ENCODE measurements at regions not wholly inside any gene's neighbourhood (a gene's known extent, or its start where the extent isn't known, plus 50 kb on each side); places are given as distances from the start of the nearest gene placed in this dataset.
"Not testable (repeated sequence)": the region's sequence is repeated elsewhere in the genome, so short reads cannot be mapped to it uniquely, and the experiment has no call there.

DNA sequence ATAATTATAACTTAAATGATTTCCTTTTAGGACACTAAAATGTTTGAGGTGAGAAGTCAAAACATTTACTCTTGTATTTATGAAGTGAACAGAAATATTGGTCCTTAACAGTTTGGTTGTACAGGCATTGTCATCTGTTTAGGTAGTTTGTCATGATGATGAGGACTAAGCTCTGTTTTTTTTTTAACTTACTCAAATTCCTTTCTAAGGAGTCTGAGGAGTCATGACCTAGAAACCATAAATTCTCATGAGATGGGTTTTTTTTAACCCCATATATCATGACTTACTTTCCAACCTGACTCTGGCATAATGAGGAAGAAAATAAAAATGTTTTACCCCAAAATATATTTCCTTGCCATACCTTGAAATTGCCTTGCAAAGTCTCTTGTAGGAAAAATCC is 1176.2 kb downstream of the SUCLG1 start:
- no peak overlapping the region for H3K27ac ChIP-seq (ENCODE audit: low read length)
- no peaks in the 10 kb centered on the region for H3K27me3 ChIP-seq (ENCODE audit: control insufficient read depth, insufficient read depth, low read length)
- H3K4me3 ChIP-seq (ENCODE audit: low read length): no peak overlapping the region
- H3K4me1 ChIP-seq (ENCODE audit: control insufficient read depth, insufficient read depth, low read length): no peaks in the 10 kb centered on the region; the same call in 1 of the 2 replicates
- DNase-seq (ENCODE audit: low read depth, low spot score): no peak
- H3K9me3 ChIP-seq (ENCODE audit: control insufficient read depth, insufficient read depth, low read length): no peaks in the 10 kb centered on the region
- no peaks in the 10 kb centered on the region for H3K36me3 ChIP-seq (ENCODE audit: control insufficient read depth, insufficient read depth, low read length)

DNA sequence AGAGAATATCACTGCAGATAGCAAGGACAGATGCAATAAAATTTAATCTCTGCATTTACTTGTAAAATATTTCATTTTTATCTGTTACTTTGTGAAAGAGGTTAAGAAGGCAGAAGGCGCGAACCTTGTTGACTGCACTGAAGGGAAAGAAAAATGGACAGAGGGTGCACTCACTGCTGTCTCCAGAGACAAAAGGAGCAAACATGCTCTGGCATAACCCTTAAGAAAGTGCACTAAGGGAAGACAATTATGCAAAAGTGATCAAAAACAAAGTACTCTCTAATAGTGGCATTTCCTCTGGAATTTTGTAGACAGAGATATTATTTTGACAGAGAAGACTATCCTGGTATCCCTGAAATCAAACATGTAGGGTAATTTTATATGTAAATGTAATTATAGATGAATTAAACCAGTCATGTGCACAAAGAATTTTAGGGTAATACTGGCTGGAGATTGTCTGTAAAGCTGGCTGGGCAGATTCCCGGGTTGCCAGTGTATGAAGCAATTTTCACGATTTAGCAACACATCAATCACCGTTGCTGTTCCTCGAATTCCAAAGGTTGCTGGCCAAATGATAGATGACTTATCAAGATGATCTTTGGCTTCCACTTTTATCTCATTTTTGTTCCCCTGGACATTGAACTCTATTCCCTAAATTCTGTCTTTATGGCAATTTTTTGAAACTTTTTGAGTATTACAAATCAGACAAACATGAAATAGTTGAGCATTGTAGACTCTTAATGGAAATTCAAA is 1176.9 kb downstream of the SUCLG1 start:
- no peak overlapping the region for H3K27ac ChIP-seq (ENCODE audit: low read length)
- no CpG with 5 or more reads among the region's 6 CpGs for WGBS (ENCODE audit: insufficient coverage, insufficient read length)
- DNase-seq (ENCODE audit: low read depth, low spot score): no peak
- H3K4me3 ChIP-seq (ENCODE audit: low read length): no peak overlapping the region
- no peaks in the 10 kb centered on the region for H3K9me3 ChIP-seq (ENCODE audit: control insufficient read depth, insufficient read depth, low read length)
- H3K27me3 ChIP-seq (ENCODE audit: control insufficient read depth, insufficient read depth, low read length): no peaks in the 10 kb centered on the region
- no peaks in the 10 kb centered on the region; the same call in 1 of the 2 replicates for H3K4me1 ChIP-seq (ENCODE audit: control insufficient read depth, insufficient read depth, low read length)
- no peaks in the 10 kb centered on the region for H3K36me3 ChIP-seq (ENCODE audit: control insufficient read depth, insufficient read depth, low read length)

DNA sequence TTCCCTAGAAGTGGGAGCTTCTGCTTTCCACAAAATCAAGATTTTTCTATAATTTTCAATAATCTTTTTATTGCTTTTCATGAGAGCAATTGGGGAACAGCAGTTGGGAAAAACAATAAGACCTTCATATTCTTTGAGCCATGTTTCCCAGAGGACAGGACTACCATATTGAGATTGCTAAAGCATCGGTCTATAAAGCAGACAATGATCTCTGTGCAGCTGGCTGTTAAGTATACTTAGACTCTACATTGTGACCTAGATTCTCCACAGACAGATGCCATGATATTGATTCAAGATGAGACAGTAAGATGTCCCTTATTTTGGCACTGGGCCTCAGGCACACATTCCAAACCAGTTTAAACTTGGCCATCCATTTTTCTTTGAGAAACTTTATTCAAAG is 1178.7 kb downstream of the SUCLG1 start:
- Histone ChIP-seq H3K27ac (ENCODE audit: low read length) (no peak overlapping the region), H3K27me3 (ENCODE audit: control insufficient read depth, insufficient read depth, low read length) (no peaks in the 10 kb centered on the region), H3K9me3 (ENCODE audit: control insufficient read depth, insufficient read depth, low read length) (no peaks in the 10 kb centered on the region), H3K36me3 (ENCODE audit: control insufficient read depth, insufficient read depth, low read length) (no peaks in the 10 kb centered on the region), H3K4me1 (ENCODE audit: control insufficient read depth, insufficient read depth, low read length) (no peaks in the 10 kb centered on the region), H3K4me3 (ENCODE audit: low read length) (no peak overlapping the region)
- DNase-seq (ENCODE audit: low read depth, low spot score): no peak
- WGBS (ENCODE audit: insufficient coverage, insufficient read length): no CpG with 5 or more reads among the region's 1 CpG

DNA sequence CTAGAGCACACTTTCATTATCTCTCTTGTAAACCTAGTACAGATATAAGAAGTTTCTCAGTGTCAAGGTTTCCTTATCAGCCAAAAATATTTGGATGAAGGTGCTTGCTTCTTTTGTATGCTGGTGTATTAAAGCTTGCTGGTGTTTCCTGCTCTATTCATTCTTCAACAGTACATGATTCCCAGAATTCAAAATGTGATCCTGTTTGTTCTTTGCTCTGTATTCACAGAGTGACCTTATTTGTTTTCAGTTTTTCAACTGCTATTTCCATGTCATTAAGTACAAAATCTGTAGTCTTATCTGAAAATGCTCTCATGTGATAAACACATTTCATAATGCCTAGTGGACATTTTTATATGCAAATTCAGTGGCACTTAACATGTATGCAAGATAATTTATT is 1185.8 kb downstream of the SUCLG1 start:
- no peaks in the 10 kb centered on the region for H3K9me3 ChIP-seq (ENCODE audit: control insufficient read depth, insufficient read depth, low read length)
- H3K27ac ChIP-seq (ENCODE audit: low read length): no peak overlapping the region
- H3K4me1 ChIP-seq (ENCODE audit: control insufficient read depth, insufficient read depth, low read length): no peaks in the 10 kb centered on the region
- no peaks in the 10 kb centered on the region for H3K27me3 ChIP-seq (ENCODE audit: control insufficient read depth, insufficient read depth, low read length)
- no peak for DNase-seq (ENCODE audit: low read depth, low spot score)
- H3K4me3 ChIP-seq (ENCODE audit: low read length): no peak overlapping the region
- no peaks in the 10 kb centered on the region for H3K36me3 ChIP-seq (ENCODE audit: control insufficient read depth, insufficient read depth, low read length)

DNA sequence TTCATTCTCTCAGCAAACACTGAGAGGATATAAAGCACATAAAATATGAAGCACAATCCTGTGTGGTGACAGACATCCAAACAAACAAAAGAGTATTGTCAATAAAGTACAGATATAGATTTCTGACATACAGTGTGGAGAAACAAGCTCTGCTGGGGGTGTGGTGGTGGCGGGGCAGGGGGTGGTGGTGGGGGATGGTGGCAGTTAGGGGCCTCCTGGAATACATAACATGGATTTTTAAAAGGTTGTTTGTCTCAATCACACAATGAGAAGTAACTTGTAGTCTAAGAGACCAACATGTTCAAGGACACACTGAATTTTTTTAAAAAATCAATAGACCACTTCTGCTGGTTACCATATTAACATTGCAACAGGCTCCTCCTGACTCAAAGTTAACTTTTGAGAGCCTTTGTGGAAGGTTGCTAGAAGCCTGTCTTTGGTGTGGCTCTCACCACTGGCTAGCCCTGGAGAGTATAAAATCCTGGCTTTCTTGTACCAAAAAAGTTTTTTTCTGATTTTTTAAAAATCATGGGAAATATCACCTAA is 1197.4 kb downstream of the SUCLG1 start:
- no peaks in the 10 kb centered on the region for H3K36me3 ChIP-seq (ENCODE audit: control insufficient read depth, insufficient read depth, low read length)
- no CpG with 5 or more reads among the region's 1 CpG for WGBS (ENCODE audit: insufficient coverage, insufficient read length)
- no peaks in the 10 kb centered on the region for H3K9me3 ChIP-seq (ENCODE audit: control insufficient read depth, insufficient read depth, low read length)
- H3K4me1 ChIP-seq (ENCODE audit: control insufficient read depth, insufficient read depth, low read length): no peaks in the 10 kb centered on the region
- H3K27ac ChIP-seq (ENCODE audit: low read length): no peak overlapping the region
- DNase-seq (ENCODE audit: low read depth, low spot score): no peak
- H3K27me3 ChIP-seq (ENCODE audit: control insufficient read depth, insufficient read depth, low read length): no peaks in the 10 kb centered on the region
- no peak overlapping the region for H3K4me3 ChIP-seq (ENCODE audit: low read length)

DNA sequence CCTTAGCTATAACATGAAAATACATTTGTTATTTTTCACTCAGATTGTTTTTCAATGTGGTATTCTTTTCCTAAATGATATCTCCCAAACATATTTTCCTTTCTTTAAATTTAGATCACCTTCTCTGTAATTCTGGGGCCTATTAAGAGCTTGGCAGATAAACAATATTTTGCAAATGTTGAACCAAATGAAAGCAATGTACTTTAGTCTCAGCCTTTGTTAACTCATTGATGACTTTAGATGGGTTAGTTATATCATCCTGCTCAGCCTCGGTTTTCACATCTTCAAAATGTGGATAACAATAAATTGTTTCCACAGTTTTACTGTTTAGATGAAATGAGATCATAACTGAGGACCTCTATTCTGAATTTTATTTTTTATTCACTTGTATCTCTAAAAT is 1205.2 kb downstream of the SUCLG1 start:
- no peak overlapping the region for H3K4me3 ChIP-seq (ENCODE audit: low read length)
- H3K9me3 ChIP-seq (ENCODE audit: control insufficient read depth, insufficient read depth, low read length): no peaks in the 10 kb centered on the region
- DNase-seq (ENCODE audit: low read depth, low spot score): no peak
- H3K36me3 ChIP-seq (ENCODE audit: control insufficient read depth, insufficient read depth, low read length): no peaks in the 10 kb centered on the region
- no peaks in the 10 kb centered on the region for H3K27me3 ChIP-seq (ENCODE audit: control insufficient read depth, insufficient read depth, low read length)
- no CpG with 5 or more reads among the region's 1 CpG for WGBS (ENCODE audit: insufficient coverage, insufficient read length)
- no peak overlapping the region for H3K27ac ChIP-seq (ENCODE audit: low read length)
- H3K4me1 ChIP-seq (ENCODE audit: control insufficient read depth, insufficient read depth, low read length): no peaks in the 10 kb centered on the region

DNA sequence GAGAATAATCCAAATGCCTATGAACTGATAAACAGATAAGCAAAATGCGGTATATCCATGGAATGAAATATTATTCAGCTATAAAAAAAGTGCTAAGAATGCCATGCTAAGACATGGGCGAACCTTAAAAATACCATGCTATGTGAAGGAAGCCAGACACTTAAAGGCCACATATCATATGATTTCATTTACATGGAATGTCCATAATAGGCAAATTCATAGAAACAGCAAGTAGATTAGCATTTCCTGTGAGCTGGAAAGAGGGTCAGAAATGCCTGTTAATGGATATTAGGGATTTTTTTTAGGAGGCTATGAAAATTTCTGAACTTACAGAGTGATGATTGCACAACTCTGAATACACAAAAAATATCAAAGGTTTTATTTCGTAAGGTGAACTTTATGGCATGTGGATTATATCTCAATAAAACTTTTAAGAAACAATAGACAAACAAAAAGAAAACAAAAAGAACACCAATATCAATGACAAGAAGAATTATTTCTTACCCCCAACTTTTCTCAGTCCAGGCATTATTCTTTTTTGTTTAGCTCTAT is 1207.7 kb downstream of the SUCLG1 start:
- Histone ChIP-seq H3K4me3 (ENCODE audit: low read length) (no peak overlapping the region), H3K4me1 (ENCODE audit: control insufficient read depth, insufficient read depth, low read length) (no peaks in the 10 kb centered on the region), H3K27me3 (ENCODE audit: control insufficient read depth, insufficient read depth, low read length) (no peaks in the 10 kb centered on the region), H3K36me3 (ENCODE audit: control insufficient read depth, insufficient read depth, low read length) (no peaks in the 10 kb centered on the region), H3K27ac (ENCODE audit: low read length) (no peak overlapping the region), H3K9me3 (ENCODE audit: control insufficient read depth, insufficient read depth, low read length) (no peaks in the 10 kb centered on the region)
- WGBS (ENCODE audit: insufficient coverage, insufficient read length): no CpG with 5 or more reads among the region's 3 CpGs
- DNase-seq (ENCODE audit: low read depth, low spot score): no peak

DNA sequence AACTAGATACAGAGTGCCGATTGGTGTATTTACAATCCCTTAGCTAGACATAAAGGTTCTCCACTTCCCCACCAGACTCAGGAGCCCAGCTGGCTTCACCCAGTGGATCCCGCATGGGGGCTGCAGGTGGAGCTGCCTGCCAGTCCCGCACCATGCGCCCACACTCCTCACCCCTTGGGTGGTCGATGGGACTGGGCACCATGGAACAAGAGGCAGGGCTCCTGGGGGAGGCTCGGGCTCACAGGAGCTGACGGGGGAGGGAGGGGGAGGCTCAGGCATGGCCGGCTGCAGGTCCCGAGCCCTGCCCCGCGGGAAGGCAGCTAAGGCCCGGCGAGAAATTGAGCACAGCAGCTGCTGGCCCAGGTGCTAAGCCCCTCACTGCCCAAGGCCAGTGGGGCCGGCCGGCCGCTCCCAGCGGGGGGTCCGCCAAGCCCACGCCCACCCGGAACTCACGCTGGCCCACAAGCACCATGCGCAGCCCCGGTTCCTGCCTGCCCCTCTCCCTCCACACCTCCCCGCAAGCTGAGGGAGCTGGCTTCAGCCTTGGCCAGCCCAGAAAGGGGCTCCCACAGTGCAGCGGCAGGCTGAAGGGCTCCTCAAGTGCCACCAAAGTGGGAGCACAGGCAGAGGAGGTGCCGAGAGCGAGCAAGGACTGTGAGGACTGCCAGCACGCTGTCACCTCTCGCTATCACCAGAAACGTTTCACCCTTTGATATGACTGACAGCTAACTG is 1213.1 kb downstream of the SUCLG1 start:
- not testable (repeated sequence) for H3K9me3 ChIP-seq (ENCODE audit: control insufficient read depth, insufficient read depth, low read length); H3K27ac ChIP-seq (ENCODE audit: low read length); DNase-seq (ENCODE audit: low read depth, low spot score); H3K27me3 ChIP-seq (ENCODE audit: control insufficient read depth, insufficient read depth, low read length); H3K36me3 ChIP-seq (ENCODE audit: control insufficient read depth, insufficient read depth, low read length); H3K4me1 ChIP-seq (ENCODE audit: control insufficient read depth, insufficient read depth, low read length); H3K4me3 ChIP-seq (ENCODE audit: low read length)
- no CpG with 5 or more reads among the region's 30 CpGs for WGBS (ENCODE audit: insufficient coverage, insufficient read length)

DNA sequence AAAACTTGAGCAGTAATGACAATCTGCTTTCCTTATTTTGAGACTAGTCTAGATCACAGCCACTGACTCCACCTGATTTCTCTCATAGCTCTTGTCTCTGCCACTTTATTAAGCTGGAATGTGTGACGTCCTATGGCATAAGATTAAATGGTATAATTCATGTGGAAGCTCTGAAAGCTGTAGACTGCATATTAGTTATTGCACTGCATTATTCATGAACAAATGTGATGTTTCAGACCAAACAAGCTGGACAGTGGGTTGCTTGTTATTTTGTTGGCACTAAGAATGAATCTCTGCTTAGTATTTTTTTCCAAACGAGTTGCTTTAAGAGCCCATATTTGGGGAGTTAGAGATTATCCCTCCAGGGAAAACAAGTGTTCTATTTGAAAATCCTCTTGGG is 1218.5 kb downstream of the SUCLG1 start:
- H3K27ac ChIP-seq (ENCODE audit: low read length): no peak overlapping the region
- no peak overlapping the region for H3K4me3 ChIP-seq (ENCODE audit: low read length)
- no peak for DNase-seq (ENCODE audit: low read depth, low spot score)
- no peaks in the 10 kb centered on the region for H3K4me1 ChIP-seq (ENCODE audit: control insufficient read depth, insufficient read depth, low read length)
- no peaks in the 10 kb centered on the region for H3K36me3 ChIP-seq (ENCODE audit: control insufficient read depth, insufficient read depth, low read length)
- WGBS (ENCODE audit: insufficient coverage, insufficient read length): no CpG with 5 or more reads among the region's 2 CpGs
- no peaks in the 10 kb centered on the region for H3K27me3 ChIP-seq (ENCODE audit: control insufficient read depth, insufficient read depth, low read length)
- H3K9me3 ChIP-seq (ENCODE audit: control insufficient read depth, insufficient read depth, low read length): no peaks in the 10 kb centered on the region

DNA sequence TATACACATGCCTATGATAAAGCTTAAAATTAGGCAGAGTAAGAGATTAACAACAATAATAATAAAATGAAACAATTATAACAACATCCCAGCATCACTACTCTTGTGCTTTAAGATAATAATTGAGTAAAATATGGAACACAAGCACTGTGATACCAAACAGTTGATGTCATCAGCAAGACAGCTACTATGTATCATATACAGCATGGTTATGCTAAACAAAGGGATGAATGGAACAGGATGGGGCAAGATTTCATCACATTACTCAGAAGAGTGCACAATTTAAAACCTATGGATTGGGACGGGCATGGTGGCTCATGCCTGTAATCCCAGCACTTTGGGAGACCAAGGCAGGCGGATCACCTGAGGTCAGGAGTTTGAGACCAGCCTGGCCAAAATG is 1221.0 kb downstream of the SUCLG1 start:
- WGBS (ENCODE audit: insufficient coverage, insufficient read length): no CpG with 5 or more reads among the region's 2 CpGs
- no peaks in the 10 kb centered on the region for H3K4me1 ChIP-seq (ENCODE audit: control insufficient read depth, insufficient read depth, low read length)
- no peaks in the 10 kb centered on the region for H3K9me3 ChIP-seq (ENCODE audit: control insufficient read depth, insufficient read depth, low read length)
- H3K27ac ChIP-seq (ENCODE audit: low read length): no peak overlapping the region
- no peak for DNase-seq (ENCODE audit: low read depth, low spot score)
- no peaks in the 10 kb centered on the region for H3K27me3 ChIP-seq (ENCODE audit: control insufficient read depth, insufficient read depth, low read length)
- H3K36me3 ChIP-seq (ENCODE audit: control insufficient read depth, insufficient read depth, low read length): no peaks in the 10 kb centered on the region
- H3K4me3 ChIP-seq (ENCODE audit: low read length): no peak overlapping the region

All from iPS DF 6.9 (cell line).